GM12864 (cell line): ENCODE measurements at regions not wholly inside any gene's neighbourhood (a gene's known extent, or its start where the extent isn't known, plus 50 kb on each side); places are given as distances from the start of the nearest gene placed in this dataset.

Experiments
- DNase-seq: peaks from one replicate; pipeline ENCODE4 v3.0.0-alpha.2; 2011; ENCODE audit warnings: low read depth
- H3K4me3 ChIP-seq: 2 replicates; pipeline ENCODE4 v1.5.1; 2011; ENCODE audit warnings: mild to moderate bottlenecking, low read depth, low read length, control low read depth
- CTCF ChIP-seq: IDR thresholded peaks from 2 replicates; pipeline ENCODE4 v1.5.1; 2011; ENCODE audit warnings: low read depth, mild to moderate bottlenecking, moderate library complexity, low read length, control low read depth, inconsistent platforms; ENCODE audit errors: missing control alignments

DNA sequence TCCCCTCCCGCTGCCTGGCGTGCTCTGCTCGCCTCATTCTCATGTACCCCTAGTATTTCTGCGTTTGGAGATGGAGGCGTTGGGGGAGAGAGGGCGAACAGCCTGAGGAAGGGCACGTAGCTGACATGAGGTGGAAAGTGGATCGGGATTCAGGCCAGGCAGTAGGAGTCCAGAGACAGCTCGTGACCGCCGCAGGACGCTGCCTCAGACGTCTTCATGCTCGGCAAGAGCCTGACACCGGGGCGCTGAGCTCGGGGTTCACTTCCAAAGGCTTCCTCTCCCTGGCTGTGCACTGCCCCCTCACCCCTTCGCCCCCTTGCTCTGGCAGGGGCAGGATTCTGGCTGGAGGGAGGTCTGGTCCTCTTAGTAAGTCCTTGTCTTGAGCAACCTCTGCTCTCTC is 374.4 kb upstream of the MKI67 start:
- no peak for TF ChIP-seq CTCF
- H3K4me3 ChIP-seq, result no peak overlapping the region
- no peak for DNase-seq

DNA sequence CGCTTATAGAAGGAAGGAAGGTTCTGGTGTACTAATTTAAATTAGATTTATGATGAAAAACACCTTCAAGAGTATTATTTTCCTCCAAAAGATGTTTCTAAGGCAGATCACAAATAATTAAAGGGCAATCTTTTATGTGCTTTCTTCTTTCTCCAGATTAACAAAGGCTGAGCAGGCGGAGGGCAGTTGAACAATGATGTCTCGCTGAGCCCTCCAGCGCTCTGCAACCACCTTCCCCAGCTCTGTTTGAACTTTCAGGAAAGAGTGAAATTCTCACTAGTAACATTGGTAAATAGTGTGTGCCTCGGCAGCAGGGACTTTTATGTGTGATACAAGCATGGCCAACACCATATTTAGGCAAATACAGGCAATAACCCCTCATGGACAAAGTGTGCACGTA is 379.1 kb upstream of the MKI67 start:
- no peak for TF ChIP-seq CTCF
- no peak overlapping the region for H3K4me3 ChIP-seq
- no peak for DNase-seq

GRCh38 chr10:128506423-128506822 is 380.2 kb upstream of the MKI67 start:
- no peak for TF ChIP-seq CTCF
- DNase-seq, result no peak
- H3K4me3 ChIP-seq, result no peak overlapping the region

DNA sequence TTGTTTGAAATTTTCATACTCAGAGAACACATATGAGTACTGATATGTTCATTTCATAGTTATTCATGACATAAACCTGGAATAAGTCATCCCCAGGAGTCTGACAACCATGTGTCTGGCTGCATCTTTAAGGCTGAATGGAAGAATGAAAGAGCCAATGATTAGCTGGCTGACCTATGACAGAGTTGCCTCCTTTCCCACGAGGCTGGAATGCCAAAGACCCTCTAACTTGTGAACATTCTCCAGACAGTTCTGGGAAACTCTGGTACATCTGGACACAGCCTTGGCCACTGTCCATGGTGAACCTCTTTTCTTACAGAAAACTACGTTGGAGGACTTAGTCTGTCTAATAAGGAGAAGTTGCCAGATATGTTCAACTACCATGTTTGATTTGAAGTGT is 380.8 kb upstream of the MKI67 start:
- TF ChIP-seq CTCF, result no peak
- no peak for DNase-seq
- H3K4me3 ChIP-seq, result no peak overlapping the region

- H3K4me3 ChIP-seq, result no peak overlapping the region
- no peak for DNase-seq
- TF ChIP-seq CTCF, result no peak
Measured at GRCh38 chr10:128511284-128511683, 385.1 kb upstream of the MKI67 start.

DNA sequence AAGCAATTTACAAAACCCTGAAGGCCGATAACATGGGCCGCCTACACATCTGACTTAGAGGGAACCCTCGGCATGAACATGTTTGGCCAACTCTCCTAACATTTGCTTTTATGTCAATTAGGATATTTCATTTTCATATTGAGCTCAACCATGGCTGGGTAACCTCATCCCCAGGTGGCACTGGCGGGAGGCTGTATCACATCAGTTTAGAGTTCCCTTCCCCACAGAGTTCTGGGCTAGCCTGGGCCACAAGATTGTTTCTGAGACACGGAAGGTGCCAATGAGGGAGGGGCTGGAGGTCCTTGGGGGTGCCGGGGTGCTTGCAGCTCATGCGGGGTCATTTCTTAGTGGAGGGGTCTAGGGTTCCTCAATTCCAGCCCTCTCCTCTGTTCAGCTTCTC is 386.5 kb upstream of the MKI67 start:
- no peak overlapping the region for H3K4me3 ChIP-seq
- no peak for TF ChIP-seq CTCF
- DNase-seq, result no peak

DNA sequence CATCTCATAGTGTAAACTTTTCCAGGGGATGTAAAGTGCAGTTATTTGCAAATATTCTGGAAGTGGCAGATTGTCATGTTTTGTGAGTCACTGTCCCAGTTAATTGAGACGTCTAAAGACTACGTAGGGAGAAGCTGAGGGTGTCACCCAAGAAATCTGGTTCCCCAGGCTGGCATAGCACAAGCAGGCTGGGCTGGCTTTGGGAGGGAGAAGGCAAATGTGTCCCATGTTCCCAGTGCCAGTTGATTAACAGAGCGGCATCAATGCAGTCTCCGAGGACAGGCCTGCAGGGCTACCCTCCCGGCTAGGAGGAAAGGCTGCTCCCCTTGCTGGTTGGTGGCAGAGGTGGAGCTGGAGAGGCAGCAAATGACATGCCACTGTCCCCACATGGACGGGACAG is 388.3 kb upstream of the MKI67 start:
- no peak overlapping the region for H3K4me3 ChIP-seq
- DNase-seq, result no peak
- no peak for TF ChIP-seq CTCF
